ENCODE measurements at regions not wholly inside any gene's neighbourhood (a gene's known extent, or its start where the extent isn't known, plus 50 kb on each side); places are given as distances from the start of the nearest gene placed in this dataset.

- TF ChIP-seq MED1 (CRISPR knock-in tag; IDR thresholded peaks at IDR 0.05): no peak
- no peak for TF ChIP-seq HMGXB3 (CRISPR knock-in tag; IDR thresholded peaks at IDR 0.05; ENCODE audit: borderline replicate concordance)
- no peak for TF ChIP-seq CTCF (CRISPR knock-in tag; IDR thresholded peaks at IDR 0.05)
- TF ChIP-seq POLR2A (IDR thresholded peaks at IDR 0.05; ENCODE audit: insufficient read depth in 1 of 2, low read depth in 2 of 2, low read length in 2 of 2): no peak
- no peak for TF ChIP-seq ZNF782 (CRISPR knock-in tag; IDR thresholded peaks at IDR 0.05; ENCODE audit: borderline replicate concordance)
- no peak for TF ChIP-seq ZNF160 (CRISPR knock-in tag; IDR thresholded peaks at IDR 0.05)
- no peak for TF ChIP-seq EP300 (IDR thresholded peaks at IDR 0.05; ENCODE audit: low read depth in 2 of 2, low read length in 2 of 2)
- no peak for TF ChIP-seq EP300 (CRISPR knock-in tag; IDR thresholded peaks at IDR 0.05; ENCODE audit: borderline replicate concordance)
- TF ChIP-seq PLRG1 (conservative IDR thresholded peaks at IDR 0.05): no peak
- TF ChIP-seq RNF2 (conservative IDR thresholded peaks at IDR 0.05; ENCODE audit: low read depth): no peak
- TF ChIP-seq RNF219 (CRISPR knock-in tag; IDR thresholded peaks at IDR 0.05): no peak
- no peak for TF ChIP-seq TAF15 (IDR thresholded peaks at IDR 0.05; ENCODE audit: low read depth, low read length, poor library complexity, severe bottlenecking)
- no peak for TF ChIP-seq ZNF350 (CRISPR knock-in tag; IDR thresholded peaks at IDR 0.05; ENCODE audit: borderline replicate concordance, low read depth)
- no peak for TF ChIP-seq KDM1A (CRISPR knock-in tag; IDR thresholded peaks at IDR 0.05)
These were observed 168.1 kb downstream of the TRIB2 start for GRCh38 chr2:12884713-12885282.

Measured in HepG2 (cell line).